Loucy (cell line): ENCODE measurements at regions not wholly inside any gene's neighbourhood (a gene's known extent, or its start where the extent isn't known, plus 50 kb on each side); places are given as distances from the start of the nearest gene placed in this dataset.

Experiments
- H2AFZ ChIP-seq: fragments of 200-600 bp; sonication (generic); 2 replicates; pipeline ENCODE4 v1.6.0; 2016; ENCODE audit warnings: antibody characterized with exemption, mild to moderate bottlenecking, low read length, moderate library complexity
- H3F3A ChIP-seq: fragments of 200-600 bp; 2 replicates; pipeline ENCODE4 v1.6.0; 2016; ENCODE audit warnings: antibody characterized with exemption, low read depth, mild to moderate bottlenecking
- H3K27me3 ChIP-seq: fragments of 200-600 bp; sonication (generic); 2 replicates; pipeline ENCODE4 v1.6.1; 2014; ENCODE audit warnings: low read length, mild to moderate bottlenecking; ENCODE audit not compliant: insufficient read depth, poor library complexity, severe bottlenecking
- H3K36me3 ChIP-seq: fragments of 200-600 bp; sonication (generic); 2 replicates; pipeline ENCODE4 v1.6.1; 2016; ENCODE audit warnings: low read length; ENCODE audit not compliant: insufficient read depth
- H3K4me1 ChIP-seq: fragments of 200-600 bp; sonication (generic); 2 replicates; pipeline ENCODE4 v1.5.1; 2014; ENCODE audit warnings: low read length, mild to moderate bottlenecking; ENCODE audit not compliant: insufficient read depth, poor library complexity, severe bottlenecking
- H3K4me2 ChIP-seq: fragments of 200-600 bp; sonication (generic); 2 replicates; pipeline ENCODE4 v1.6.0; 2014; ENCODE audit warnings: antibody characterized with exemption, low read length, low read depth, mild to moderate bottlenecking; ENCODE audit not compliant: poor library complexity, severe bottlenecking
- H3K4me3 ChIP-seq: fragments of 200-600 bp; sonication (generic); 2 replicates; pipeline ENCODE4 v1.5.1; 2014; ENCODE audit warnings: low read length, mild to moderate bottlenecking, mixed read lengths; ENCODE audit not compliant: poor library complexity, severe bottlenecking
- H3K79me2 ChIP-seq: fragments of 200-600 bp; sonication (generic); 2 replicates; pipeline ENCODE4 v1.6.1; 2014; ENCODE audit warnings: low read length; ENCODE audit not compliant: insufficient read depth
- H3K9ac ChIP-seq: fragments of 200-600 bp; sonication (generic); 2 replicates; pipeline ENCODE4 v1.6.0; 2014; ENCODE audit warnings: mild to moderate bottlenecking, low read depth, low read length, moderate library complexity; ENCODE audit not compliant: poor library complexity, severe bottlenecking
- H3K9me2 ChIP-seq: fragments of 200-600 bp; sonication (generic); replicated peaks from 2 replicates; pipeline ENCODE4 v1.6.1; 2016; ENCODE audit warnings: low read depth, low read length, mixed read lengths
- H3K9me3 ChIP-seq: fragments of 200-600 bp; sonication (generic); 2 replicates; pipeline ENCODE4 v1.6.1; 2014; ENCODE audit warnings: mild to moderate bottlenecking, antibody characterized with exemption, low read length, low read depth; ENCODE audit not compliant: insufficient read depth
- H4K20me1 ChIP-seq: fragments of 200-600 bp; sonication (generic); 2 replicates; pipeline ENCODE4 v1.6.0; 2014; ENCODE audit warnings: antibody characterized with exemption, low read length, mild to moderate bottlenecking; ENCODE audit not compliant: insufficient read depth, poor library complexity, severe bottlenecking
- EZH2phosphoT487 ChIP-seq: fragments of 200-600 bp; IDR thresholded peaks from 2 replicates; pipeline ENCODE4 v1.6.1; 2018; ENCODE audit warnings: antibody characterized with exemption, mild to moderate bottlenecking, moderate library complexity, borderline replicate concordance
- TF ChIP-seq, protein P1 (sequence below): fragments of 200-600 bp; sonication (generic); conservative IDR thresholded peaks from 2 replicates; pipeline ENCODE4 v1.5.1; 2014; ENCODE audit warnings: mild to moderate bottlenecking, antibody characterized with exemption, low read length

DNA sequence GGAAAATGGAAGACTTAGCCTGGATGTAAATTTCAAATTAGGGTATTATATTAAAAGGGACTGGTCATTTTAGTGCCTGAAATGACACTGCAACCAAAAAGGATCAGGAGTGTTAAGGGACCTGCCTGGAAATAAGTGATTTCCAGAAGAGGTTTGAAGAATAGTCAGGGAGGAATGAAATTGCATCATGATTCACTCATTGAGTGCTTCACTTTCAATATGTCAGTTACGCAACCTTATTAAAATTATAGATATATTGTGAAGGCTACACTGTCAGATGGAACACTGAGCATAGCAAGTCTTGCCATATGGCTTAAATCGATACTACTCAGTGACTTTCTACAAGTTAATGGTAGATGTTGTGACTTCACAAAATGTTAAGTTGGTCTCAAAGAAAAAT lies 275.2 kb upstream of the DPYD start:
- Histone ChIP-seq H3K4me1 (no peaks in the 10 kb centered on the region), H3K9me3 (no peaks in the 10 kb centered on the region), H3K79me2 (no peaks in the 10 kb centered on the region), H3K9me2 (no peaks in the 10 kb centered on the region), H2AFZ (no peak overlapping the region), H4K20me1 (no peaks in the 10 kb centered on the region), H3K9ac (no peak overlapping the region), H3K4me2 (no peak overlapping the region), H3K4me3 (no peak overlapping the region), H3K27me3 (no peaks in the 10 kb centered on the region), H3F3A (no peaks in the 10 kb centered on the region), H3K36me3 (no peaks in the 10 kb centered on the region)
- TF ChIP-seq EZH2phosphoT487 = no peak
- TF ChIP-seq, protein P1, sequence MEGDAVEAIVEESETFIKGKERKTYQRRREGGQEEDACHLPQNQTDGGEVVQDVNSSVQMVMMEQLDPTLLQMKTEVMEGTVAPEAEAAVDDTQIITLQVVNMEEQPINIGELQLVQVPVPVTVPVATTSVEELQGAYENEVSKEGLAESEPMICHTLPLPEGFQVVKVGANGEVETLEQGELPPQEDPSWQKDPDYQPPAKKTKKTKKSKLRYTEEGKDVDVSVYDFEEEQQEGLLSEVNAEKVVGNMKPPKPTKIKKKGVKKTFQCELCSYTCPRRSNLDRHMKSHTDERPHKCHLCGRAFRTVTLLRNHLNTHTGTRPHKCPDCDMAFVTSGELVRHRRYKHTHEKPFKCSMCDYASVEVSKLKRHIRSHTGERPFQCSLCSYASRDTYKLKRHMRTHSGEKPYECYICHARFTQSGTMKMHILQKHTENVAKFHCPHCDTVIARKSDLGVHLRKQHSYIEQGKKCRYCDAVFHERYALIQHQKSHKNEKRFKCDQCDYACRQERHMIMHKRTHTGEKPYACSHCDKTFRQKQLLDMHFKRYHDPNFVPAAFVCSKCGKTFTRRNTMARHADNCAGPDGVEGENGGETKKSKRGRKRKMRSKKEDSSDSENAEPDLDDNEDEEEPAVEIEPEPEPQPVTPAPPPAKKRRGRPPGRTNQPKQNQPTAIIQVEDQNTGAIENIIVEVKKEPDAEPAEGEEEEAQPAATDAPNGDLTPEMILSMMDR = no peak

DNA sequence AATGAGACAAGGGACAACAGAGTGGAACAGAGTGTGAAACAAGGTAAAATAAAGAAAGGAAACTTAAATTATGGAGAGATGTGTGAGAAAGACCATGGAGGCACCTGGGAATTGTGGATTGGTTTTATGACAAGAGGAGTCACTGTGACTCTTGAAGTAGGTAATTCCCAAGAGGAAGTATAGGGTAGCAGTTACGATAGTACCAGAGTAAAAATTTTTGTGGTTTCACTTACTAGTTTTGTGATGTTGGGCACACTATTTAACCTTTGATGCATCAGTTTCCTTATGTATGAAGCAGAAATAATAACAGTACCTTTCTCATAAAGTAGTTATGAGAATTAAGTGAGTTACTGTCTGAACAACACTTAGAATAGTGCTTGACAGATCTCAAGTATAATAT lies 267.9 kb upstream of the DPYD start:
- Histone ChIP-seq H3K9me2 (no peaks in the 10 kb centered on the region), H3F3A (no peaks in the 10 kb centered on the region), H3K79me2 (no peaks in the 10 kb centered on the region), H3K9ac (no peak overlapping the region), H4K20me1 (no peaks in the 10 kb centered on the region), H3K4me3 (no peak overlapping the region), H2AFZ (0 out of 2 replicates have a peak overlapping the region, but pooled peaks have one; percentile 51), H3K27me3 (no peaks in the 10 kb centered on the region), H3K9me3 (no peaks in the 10 kb centered on the region), H3K4me2 (no peak overlapping the region), H3K4me1 (peaks cover 6% of the 10 kb centered on the region), H3K36me3 (no peaks in the 10 kb centered on the region)
- TF ChIP-seq EZH2phosphoT487 = no peak
- TF ChIP-seq, protein P1 = no peak

DNA sequence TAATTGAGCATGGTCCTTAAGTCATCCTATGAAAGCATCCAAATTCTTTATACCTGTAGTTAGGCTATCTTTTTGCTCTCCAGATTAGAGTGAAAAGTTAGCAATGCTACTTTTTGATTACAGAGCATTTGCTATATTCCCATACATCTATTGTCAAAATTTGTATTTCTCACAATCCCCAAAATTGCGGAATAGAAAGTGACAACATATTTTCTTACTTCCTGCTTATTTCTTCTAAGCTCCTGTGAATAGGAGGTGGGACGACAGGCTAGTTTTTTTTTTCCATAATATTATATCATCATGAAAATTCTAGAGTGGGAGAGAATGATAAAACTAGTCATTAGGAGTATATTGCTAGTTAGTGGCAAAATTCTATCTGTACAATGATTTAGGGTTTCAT lies 264.0 kb upstream of the DPYD start:
- no peak overlapping the region for H3K4me2 ChIP-seq
- H3K27me3 ChIP-seq = no peaks in the 10 kb centered on the region
- H3F3A ChIP-seq = no peaks in the 10 kb centered on the region
- H3K36me3 ChIP-seq = no peaks in the 10 kb centered on the region
- H3K9me3 ChIP-seq = no peaks in the 10 kb centered on the region
- no peaks in the 10 kb centered on the region for H4K20me1 ChIP-seq
- H3K79me2 ChIP-seq = no peaks in the 10 kb centered on the region
- no peak overlapping the region for H3K4me3 ChIP-seq
- H3K9ac ChIP-seq = no peak overlapping the region
- TF ChIP-seq EZH2phosphoT487 = no peak
- TF ChIP-seq, protein P1 = no peak
- H3K9me2 ChIP-seq = no peaks in the 10 kb centered on the region
- H2AFZ ChIP-seq = no peak overlapping the region
- H3K4me1 ChIP-seq = peaks cover 19% of the 10 kb centered on the region
